Liver (tissue), 3 donors: ENCODE measurements at regions not wholly inside any gene's neighbourhood (a gene's known extent, or its start where the extent isn't known, plus 50 kb on each side); places are given as distances from the start of the nearest gene placed in this dataset.

ENCODE experiments used
- ATF3 ChIP-seq: IDR thresholded peaks from 2 replicates; pipeline ENCODE4 v1.6.1; 2016; ENCODE audit warnings: antibody characterized with exemption
- CTCF ChIP-seq: fragments of 150-350 bp; IDR thresholded peaks from 2 replicates; pipeline ENCODE4 v1.5.1; 2017; ENCODE audit warnings: improper control_type of control experiment, low read depth, low read length; ENCODE audit not compliant: missing input control
- EGR1 ChIP-seq, 2 donors: IDR thresholded peaks; 2 replicates each; pipeline ENCODE4 v1.6.1; 2016 to 2018; ENCODE audit warnings: antibody characterized with exemption in 2 of 2, low read depth in 2 of 2
- FOXA2 ChIP-seq: IDR thresholded peaks from 2 replicates; pipeline ENCODE4 v1.6.1; 2016; ENCODE audit warnings: antibody characterized with exemption
- GABPA ChIP-seq, 2 donors: IDR thresholded peaks in 1 of 2; conservative IDR thresholded peaks in 1 of 2; 2 replicates each; pipeline ENCODE4 v1.6.1; 2016; ENCODE audit warnings: antibody characterized with exemption in 2 of 2, mild to moderate bottlenecking in 1 of 2, moderate library complexity in 1 of 2
- HNF4G ChIP-seq: IDR thresholded peaks from 2 replicates; pipeline ENCODE4 v1.6.1; 2016; ENCODE audit warnings: antibody characterized with exemption
- JUND ChIP-seq, 2 donors: IDR thresholded peaks; 2 replicates each; pipeline ENCODE4 v1.6.1; 2016; ENCODE audit warnings: antibody characterized with exemption in 2 of 2
- MAX ChIP-seq: IDR thresholded peaks from 2 replicates; pipeline ENCODE4 v1.6.1; 2016; ENCODE audit warnings: antibody characterized with exemption
- RAD21 ChIP-seq, 2 donors: IDR thresholded peaks; 2 replicates each; pipeline ENCODE4 v1.6.1; 2016; ENCODE audit warnings: antibody characterized with exemption in 2 of 2, mild to moderate bottlenecking in 2 of 2
- REST ChIP-seq: IDR thresholded peaks from 2 replicates; pipeline ENCODE4 v1.6.1; 2016; ENCODE audit warnings: antibody characterized with exemption, mild to moderate bottlenecking
- TAF1 ChIP-seq: conservative IDR thresholded peaks from 2 replicates; pipeline ENCODE4 v1.6.1; 2016; ENCODE audit warnings: antibody characterized with exemption, mild to moderate bottlenecking
- YY1 ChIP-seq: IDR thresholded peaks from 2 replicates; pipeline ENCODE4 v1.6.1; 2016; ENCODE audit warnings: antibody characterized with exemption, mild to moderate bottlenecking
- ZBTB33 ChIP-seq: IDR thresholded peaks from 2 replicates; pipeline ENCODE4 v1.6.1; 2016; ENCODE audit warnings: antibody characterized with exemption
- donor health status: healthy.
- donor health status: healthy.

- TF ChIP-seq CTCF (no peak), TAF1 (no peak), FOXA2 (no peak), REST (no peak), HNF4G (no peak), JUND (IDR thresholded peaks at IDR 0.05) (no peak), ATF3 (no peak), EGR1 (IDR thresholded peaks at IDR 0.05; ENCODE audit: low read depth in 2 of 2) (no peak), RAD21 (IDR thresholded peaks at IDR 0.05) (no peak), GABPA (IDR thresholded peaks at IDR 0.05 in 1 of 2, conservative IDR thresholded peaks at IDR 0.05 in 1 of 2) (no peak), ZBTB33 (no peak), YY1 (no peak), MAX (no peak)
These were observed 310.7 kb downstream of the ZNF326 start for GRCh38 chr1:90305577-90305976.
